Prostate gland (tissue), 2 donors: ENCODE measurements at regions not wholly inside any gene's neighbourhood (a gene's known extent, or its start where the extent isn't known, plus 50 kb on each side); places are given as distances from the start of the nearest gene placed in this dataset.

Experiments
- CTCF ChIP-seq, 4 experiments: fragments of 200-600 bp in 2 of 4; fragments of 450-650 bp in 2 of 4; sonication (generic) in 2 of 4; IDR thresholded peaks; 1 replicate in 3 of 4; 2 replicates in 1 of 4; pipeline ENCODE4 v1.5.1; 2016 to 2019; ENCODE audit warnings: antibody characterized with exemption in 4 of 4, mild to moderate bottlenecking in 2 of 4, moderate library complexity in 2 of 4
- POLR2A ChIP-seq: fragments of 450-650 bp; IDR thresholded peaks from one replicate; pipeline ENCODE4 v1.6.1; 2016; ENCODE audit warnings: antibody characterized with exemption, mild to moderate bottlenecking

- TF ChIP-seq CTCF (IDR thresholded peaks at IDR 0.05): no peak
- TF ChIP-seq POLR2A: no peak
Measured at GRCh38 chr10:118816471-118817168, 61.9 kb upstream of the CACUL1 start.
